PC-9 (cell line): ENCODE measurements at regions not wholly inside any gene's neighbourhood (a gene's known extent, or its start where the extent isn't known, plus 50 kb on each side); places are given as distances from the start of the nearest gene placed in this dataset.

ENCODE experiments used
- BruUV-seq: library from RNA; stranded (reverse); fragments of 400-500 nt; replicated peaks from 2 replicates; lab custom pipeline; 2021; lab: Mats Ljungman, UMichigan
- CTCF ChIA-PET: fragments of 300-600 bp; sonication (Branson Sonifier 250); formaldehyde crosslinking; loops from one replicate; lab custom pipeline; 2022; ENCODE audit warnings: antibody characterized with exemption; lab: Charles Lee
- POLR2A ChIA-PET: fragments of 300-600 bp; sonication (Branson Sonifier 250); formaldehyde crosslinking; loops from one replicate; lab custom pipeline; 2022; ENCODE audit warnings: antibody characterized with exemption; ENCODE audit not compliant: unreplicated experiment; lab: Charles Lee
- DNase-seq, 2 experiments: peaks; one replicate each; pipeline versions ENCODE4 v3.0.0 to v3.0.0-alpha.2; 2015 to 2022; ENCODE audit warnings: mixed read lengths in 1 of 2
- H2AFZ ChIP-seq: fragments of 200-600 bp; sonication (generic); 2 replicates; pipeline ENCODE4 v1.8.1; 2017; ENCODE audit warnings: antibody characterized with exemption
- H3F3A ChIP-seq: fragments of 200-600 bp; sonication (generic); 2 replicates; pipeline ENCODE4 v1.8.1; 2017; ENCODE audit warnings: antibody characterized with exemption, mild to moderate bottlenecking, low read depth; ENCODE audit not compliant: insufficient read depth
- H3K27ac ChIP-seq: fragments of 200-600 bp; sonication (generic); 2 replicates; pipeline ENCODE4 v1.6.1; 2016; ENCODE audit warnings: mixed run types
- H3K27me3 ChIP-seq: fragments of 200-600 bp; sonication (generic); 2 replicates; pipeline ENCODE4 v1.6.1; 2016; ENCODE audit warnings: low read depth, mixed run types; ENCODE audit not compliant: insufficient read depth
- H3K36me3 ChIP-seq: fragments of 200-600 bp; sonication (generic); 2 replicates; pipeline ENCODE4 v1.6.1; 2016; ENCODE audit warnings: low read depth, mixed run types
- H3K4me1 ChIP-seq: fragments of 200-600 bp; sonication (generic); replicated peaks from 2 replicates; pipeline ENCODE4 v1.6.1; 2016; ENCODE audit warnings: mixed run types; ENCODE audit not compliant: insufficient read depth
- H3K4me2 ChIP-seq: fragments of 200-600 bp; sonication (generic); 2 replicates; pipeline ENCODE4 v1.6.1; 2017; ENCODE audit warnings: mixed run types
- H3K4me3 ChIP-seq: fragments of 200-600 bp; sonication (generic); 2 replicates; pipeline ENCODE4 v1.6.1; 2016; ENCODE audit warnings: mixed run types
- H3K79me2 ChIP-seq: fragments of 200-600 bp; sonication (generic); 2 replicates; pipeline ENCODE4 v1.6.1; 2017; ENCODE audit warnings: low read depth, mixed run types
- H3K9me2 ChIP-seq: fragments of 200-600 bp; sonication (generic); 2 replicates; pipeline ENCODE4 v1.8.1; 2017; ENCODE audit warnings: mild to moderate bottlenecking; ENCODE audit not compliant: insufficient read depth
- H3K9me3 ChIP-seq: fragments of 200-600 bp; sonication (generic); 2 replicates; pipeline ENCODE4 v1.8.1; 2016; ENCODE audit warnings: low read depth; ENCODE audit not compliant: insufficient read depth
- H4K20me1 ChIP-seq: fragments of 200-600 bp; sonication (generic); 2 replicates; pipeline ENCODE4 v1.8.1; 2017; ENCODE audit not compliant: insufficient read depth
- EZH2 ChIP-seq: fragments of 200-600 bp; sonication (generic); IDR thresholded peaks from 2 replicates; pipeline ENCODE4 v1.8.0; 2017; ENCODE audit warnings: antibody characterized with exemption, low read depth
- intact Hi-C: fragments of 100-400 bp; cut with micrococcal nuclease; formaldehyde crosslinking; loops from one replicate; pipeline ENCODE4 v1.10.0; 2022; ENCODE audit not compliant: unreplicated experiment
- TF ChIP-seq, protein P1 (sequence below): fragments of 200-600 bp; sonication (generic); conservative IDR thresholded peaks from 2 replicates; pipeline ENCODE4 v1.6.1; 2017; ENCODE audit warnings: mixed run types, antibody characterized with exemption, mild to moderate bottlenecking, moderate library complexity

- Histone ChIP-seq H3F3A (no peaks in the 10 kb centered on the region), H3K9me3 (no peaks in the 10 kb centered on the region), H3K36me3 (no peaks in the 10 kb centered on the region), H3K27ac (no peak overlapping the region), H4K20me1 (no peaks in the 10 kb centered on the region), H3K4me2 (peak overlapping the region; percentile 40), H3K79me2 (no peaks in the 10 kb centered on the region), H2AFZ (no peak overlapping the region), H3K4me3 (no peak overlapping the region), H3K27me3 (peaks cover 8% of the 10 kb centered on the region; the same call in 1 of the 2 replicates), H3K9me2 (no peaks in the 10 kb centered on the region), H3K4me1 (no peaks in the 10 kb centered on the region)
- DNase-seq, result no peak
- CTCF ChIA-PET, result no interaction called here
- intact Hi-C loops, result no loop called here
- no peak for TF ChIP-seq EZH2
- TF ChIP-seq, protein P1, sequence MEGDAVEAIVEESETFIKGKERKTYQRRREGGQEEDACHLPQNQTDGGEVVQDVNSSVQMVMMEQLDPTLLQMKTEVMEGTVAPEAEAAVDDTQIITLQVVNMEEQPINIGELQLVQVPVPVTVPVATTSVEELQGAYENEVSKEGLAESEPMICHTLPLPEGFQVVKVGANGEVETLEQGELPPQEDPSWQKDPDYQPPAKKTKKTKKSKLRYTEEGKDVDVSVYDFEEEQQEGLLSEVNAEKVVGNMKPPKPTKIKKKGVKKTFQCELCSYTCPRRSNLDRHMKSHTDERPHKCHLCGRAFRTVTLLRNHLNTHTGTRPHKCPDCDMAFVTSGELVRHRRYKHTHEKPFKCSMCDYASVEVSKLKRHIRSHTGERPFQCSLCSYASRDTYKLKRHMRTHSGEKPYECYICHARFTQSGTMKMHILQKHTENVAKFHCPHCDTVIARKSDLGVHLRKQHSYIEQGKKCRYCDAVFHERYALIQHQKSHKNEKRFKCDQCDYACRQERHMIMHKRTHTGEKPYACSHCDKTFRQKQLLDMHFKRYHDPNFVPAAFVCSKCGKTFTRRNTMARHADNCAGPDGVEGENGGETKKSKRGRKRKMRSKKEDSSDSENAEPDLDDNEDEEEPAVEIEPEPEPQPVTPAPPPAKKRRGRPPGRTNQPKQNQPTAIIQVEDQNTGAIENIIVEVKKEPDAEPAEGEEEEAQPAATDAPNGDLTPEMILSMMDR, result no peak
- BruUV-seq, result no TSS peak
- POLR2A ChIA-PET, result no interaction called here
Measured at GRCh38 chr12:115374480-115375185, 690.7 kb upstream of the TBX3 start.

GRCh38 chr12:115371711-115372110 lies 687.7 kb upstream of the TBX3 start:
- ChIA-PET POLR2A (no interaction called here), CTCF (no interaction called here)
- DNase-seq, result no peak
- Histone ChIP-seq H3K4me3 (no peak overlapping the region), H3K79me2 (no peaks in the 10 kb centered on the region), H3K27me3 (no peaks in the 10 kb centered on the region; the same call in 1 of the 2 replicates), H3K27ac (no peak overlapping the region), H3F3A (no peaks in the 10 kb centered on the region), H2AFZ (no peak overlapping the region), H3K9me2 (no peaks in the 10 kb centered on the region), H3K4me1 (no peaks in the 10 kb centered on the region), H3K4me2 (no peak overlapping the region), H4K20me1 (no peaks in the 10 kb centered on the region), H3K9me3 (no peaks in the 10 kb centered on the region), H3K36me3 (no peaks in the 10 kb centered on the region)
- TF ChIP-seq, protein P1, result no peak
- no peak for TF ChIP-seq EZH2
- intact Hi-C loops, result no loop called here
- no TSS peak for BruUV-seq

DNA sequence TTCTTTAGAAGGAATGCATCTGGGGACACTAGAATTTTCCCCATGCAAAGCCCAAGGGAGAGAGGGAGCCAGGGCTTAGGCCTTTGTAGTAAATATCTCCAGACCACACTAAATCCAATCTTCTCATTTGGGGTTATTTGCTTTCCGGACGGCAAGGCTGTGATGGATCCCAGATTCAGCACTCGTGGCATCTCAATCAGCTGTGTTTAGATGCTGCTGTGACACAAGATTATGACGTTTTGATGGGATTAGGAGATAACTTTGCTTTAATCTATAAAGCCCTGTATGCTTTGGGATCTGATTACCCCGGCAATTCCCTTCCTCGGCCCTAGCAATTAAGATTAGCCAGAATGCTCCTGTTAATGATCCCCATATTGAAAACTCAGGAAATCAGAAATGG lies 686.7 kb upstream of the TBX3 start:
- Histone ChIP-seq H3K9me3 (no peaks in the 10 kb centered on the region), H3K79me2 (no peaks in the 10 kb centered on the region), H2AFZ (no peak overlapping the region), H3K4me2 (no peak overlapping the region), H3K4me3 (no peak overlapping the region), H3F3A (no peaks in the 10 kb centered on the region), H3K4me1 (no peaks in the 10 kb centered on the region), H4K20me1 (no peaks in the 10 kb centered on the region), H3K36me3 (no peaks in the 10 kb centered on the region), H3K27ac (no peak overlapping the region), H3K27me3 (no peaks in the 10 kb centered on the region; the same call in 1 of the 2 replicates), H3K9me2 (no peaks in the 10 kb centered on the region)
- DNase-seq, result no peak
- TF ChIP-seq, protein P1, result no peak
- TF ChIP-seq EZH2, result no peak
- intact Hi-C loops, result no loop called here
- no TSS peak for BruUV-seq
- POLR2A ChIA-PET, result no interaction called here
- CTCF ChIA-PET, result no interaction called here
